ENCODE measurements at regions not wholly inside any gene's neighbourhood (a gene's known extent, or its start where the extent isn't known, plus 50 kb on each side); places are given as distances from the start of the nearest gene placed in this dataset.

- in situ Hi-C loops (cut with MboI), result no loop called here
- no peak overlapping the region for H3K4me3 ChIP-seq
- no peak overlapping the region for H3K27ac ChIP-seq (ENCODE audit: extremely low read depth, low read depth, low read length)
- intact Hi-C loops (cut with micrococcal nuclease), result no loop called here
- no peaks in the 10 kb centered on the region for H3K79me2 ChIP-seq (ENCODE audit: control insufficient read depth, insufficient read depth, low read length)
- no peak overlapping the region for H3K4me2 ChIP-seq (ENCODE audit: insufficient read depth, low read length)
- no peak for ATAC-seq
- no peak overlapping the region for H2AFZ ChIP-seq (ENCODE audit: low read depth, low read length)
- no peaks in the 10 kb centered on the region for H3K9me1 ChIP-seq (ENCODE audit: control insufficient read depth, insufficient read depth, low read length)
- FAIRE-seq, result no peak
- no peak for TF ChIP-seq NR1H2 (CRISPR knock-in tag; IDR thresholded peaks at IDR 0.05)
- no peak for TF ChIP-seq MNT (conservative IDR thresholded peaks at IDR 0.05)
- no peak for TF ChIP-seq STAT6 (CRISPR knock-in tag; IDR thresholded peaks at IDR 0.05)
- TF ChIP-seq VEZF1 (CRISPR knock-in tag; IDR thresholded peaks at IDR 0.05), result no peak
- no peak for TF ChIP-seq FOXK2 (conservative IDR thresholded peaks at IDR 0.05 in 1 of 2, IDR thresholded peaks at IDR 0.05 in 1 of 2; ENCODE audit: low read depth in 2 of 2)
- TF ChIP-seq NR4A1 (CRISPR knock-in tag; IDR thresholded peaks at IDR 0.05), result no peak
- TF ChIP-seq NR4A1 (tag; IDR thresholded peaks at IDR 0.05), result no peak
- no peak for TF ChIP-seq RBM22 (IDR thresholded peaks at IDR 0.05; ENCODE audit: low read depth, low read length, poor library complexity, severe bottlenecking)
- no peak for TF ChIP-seq EWSR1 (IDR thresholded peaks at IDR 0.05; ENCODE audit: borderline replicate concordance, low read depth, partially characterized antibody)
- TF ChIP-seq ZNF174 (CRISPR knock-in tag; IDR thresholded peaks at IDR 0.05), result no peak
- TF ChIP-seq MAFF (IDR thresholded peaks at IDR 0.05; ENCODE audit: low read length), result no peak
- no peak for TF ChIP-seq BMI1 (IDR thresholded peaks at IDR 0.05; ENCODE audit: low read length)
- TF ChIP-seq PHTF2 (CRISPR knock-in tag; IDR thresholded peaks at IDR 0.05), result no peak
- ChIA-PET POLR2A (no interaction called here), CTCF (ENCODE audit: low intra/inter-chr PET ratio) (no interaction called here)
- H4K20me1 ChIP-seq (replicated peaks; ENCODE audit: control insufficient read depth, insufficient read depth, low read length), result no peaks in the 10 kb centered on the region
- BruUV-seq (replicated peaks), result no TSS peak
- no peaks in the 10 kb centered on the region for H3K36me3 ChIP-seq (ENCODE audit: control insufficient read depth, insufficient read depth, low read length)
- DNase-seq (ENCODE audit: extremely low read depth in 1 of 4, low spot score in 3 of 4), result no peak
- H3K9ac ChIP-seq (ENCODE audit: insufficient read depth in 1 of 2, low read depth in 2 of 2, low read length in 2 of 2), result no peak overlapping the region
- H3K27me3 ChIP-seq (ENCODE audit: control insufficient read depth in 2 of 2, insufficient read depth in 2 of 2, low read length in 2 of 2), result no peaks in the 10 kb centered on the region
- H3K4me1 ChIP-seq (replicated peaks in 1 of 2; ENCODE audit: control insufficient read depth in 2 of 2, insufficient read depth in 2 of 2, low read length in 2 of 2), result no peaks in the 10 kb centered on the region
- 0% methylated on average over 4 of the region's 4 CpGs for whole genome bisulfite sequencing (ENCODE audit: insufficient coverage, low coverage, missing lambda C conversion rate)
- H3K9me3 ChIP-seq (replicated peaks; ENCODE audit: control insufficient read depth, insufficient read depth, low read depth, low read length), result no peaks in the 10 kb centered on the region
These were observed 1722.7 kb downstream of the SLITRK5 start for GRCh38 chr13:89393758-89394304.

Measured in K562 (cell line).